HG02943 (cell line): ENCODE measurements at regions not wholly inside any gene's neighbourhood (a gene's known extent, or its start where the extent isn't known, plus 50 kb on each side); places are given as distances from the start of the nearest gene placed in this dataset.

Experiments used
- ATAC-seq: cut with Tn5 transposase; IDR thresholded peaks from one replicate; pipeline ENCODE4 v1.9.1; 2021; ENCODE audit warnings: mild to moderate bottlenecking, low read depth, moderate library complexity; ENCODE audit not compliant: unreplicated experiment

DNA sequence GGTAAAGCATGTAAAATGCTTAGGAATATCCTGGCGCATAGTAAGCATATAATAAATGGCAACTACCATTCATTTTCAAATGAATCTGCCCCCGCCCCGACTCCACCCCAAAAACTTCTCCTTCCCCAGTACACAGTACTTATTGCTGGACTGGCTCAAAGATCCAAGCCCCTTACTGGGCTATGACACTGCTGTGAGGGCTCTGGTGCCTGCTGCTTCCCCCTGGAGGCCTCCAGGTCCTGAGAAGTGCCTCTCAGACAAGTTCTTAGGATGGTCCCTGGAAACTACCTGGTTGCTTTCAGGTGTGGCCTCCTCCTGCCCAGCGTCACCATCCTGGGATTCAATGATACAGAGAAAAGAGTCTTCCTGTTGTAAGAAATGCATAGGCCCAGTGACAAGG is 190.6 kb upstream of the NTM start:
- no peak for ATAC-seq

- ATAC-seq, result no peak
These were observed 184.5 kb upstream of the NTM start for GRCh38 chr11:131185915-131186314.

GRCh38 chr11:131186629-131187101 is 183.8 kb upstream of the NTM start:
- peak; percentile 83 for ATAC-seq

DNA sequence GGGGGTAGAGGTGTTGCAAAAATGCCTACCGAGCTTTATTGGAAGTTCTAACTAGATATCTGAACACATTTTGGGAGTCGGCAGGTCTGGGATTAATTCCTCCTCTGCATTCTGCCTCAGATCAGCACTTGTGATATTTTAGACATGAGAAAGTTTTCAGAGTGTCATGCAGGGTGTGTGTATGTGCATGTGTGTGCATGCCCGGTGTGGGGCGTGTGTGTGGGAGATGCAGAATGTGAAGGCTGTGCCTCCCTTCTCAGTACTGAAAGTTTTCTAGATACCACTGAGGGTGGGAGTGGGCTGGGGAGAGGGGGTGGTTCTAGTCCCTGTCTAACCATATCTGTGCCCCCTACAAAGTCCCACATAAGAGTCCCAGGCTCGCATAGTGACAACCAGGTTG is 180.0 kb upstream of the NTM start:
- ATAC-seq, result no peak

DNA sequence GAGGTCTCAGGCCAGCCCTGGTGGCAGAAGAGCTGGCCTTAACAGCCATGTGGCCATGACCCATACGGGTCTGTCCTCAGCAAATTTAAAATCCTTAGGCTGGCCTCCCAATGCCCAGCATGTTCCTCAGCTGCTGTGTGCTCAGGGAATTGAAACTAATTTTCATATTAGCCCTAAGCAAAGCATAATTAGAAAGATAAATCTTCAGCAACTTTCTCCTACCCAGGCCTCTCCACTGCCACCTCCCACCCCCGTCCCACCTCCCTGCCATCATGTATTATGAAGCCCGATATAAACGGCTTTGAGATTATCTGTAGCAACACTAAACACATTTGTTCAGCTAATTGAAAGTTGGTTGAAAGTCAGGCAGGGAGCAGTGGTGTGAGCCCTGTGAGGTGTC is 178.8 kb upstream of the NTM start:
- ATAC-seq, result no peak

DNA sequence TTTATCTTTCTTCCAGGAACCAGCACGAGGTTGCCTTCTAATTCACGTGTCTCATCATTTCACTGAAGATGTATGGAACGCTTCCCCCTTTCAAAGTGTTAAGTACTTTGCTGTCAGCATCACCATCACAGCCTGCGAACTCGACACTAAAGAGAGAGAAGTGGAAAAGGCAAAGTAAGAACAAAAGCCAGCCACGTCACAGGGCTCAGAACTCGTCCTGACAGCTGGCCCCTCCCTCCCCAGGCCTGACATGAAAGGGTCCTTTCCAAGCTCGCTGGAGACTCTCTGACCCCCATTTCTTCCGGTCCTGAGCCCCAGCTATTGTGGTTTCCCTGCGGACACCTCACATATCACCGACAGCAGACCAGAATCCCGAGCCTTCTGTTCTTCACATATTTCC is 177.8 kb upstream of the NTM start:
- no peak for ATAC-seq

DNA sequence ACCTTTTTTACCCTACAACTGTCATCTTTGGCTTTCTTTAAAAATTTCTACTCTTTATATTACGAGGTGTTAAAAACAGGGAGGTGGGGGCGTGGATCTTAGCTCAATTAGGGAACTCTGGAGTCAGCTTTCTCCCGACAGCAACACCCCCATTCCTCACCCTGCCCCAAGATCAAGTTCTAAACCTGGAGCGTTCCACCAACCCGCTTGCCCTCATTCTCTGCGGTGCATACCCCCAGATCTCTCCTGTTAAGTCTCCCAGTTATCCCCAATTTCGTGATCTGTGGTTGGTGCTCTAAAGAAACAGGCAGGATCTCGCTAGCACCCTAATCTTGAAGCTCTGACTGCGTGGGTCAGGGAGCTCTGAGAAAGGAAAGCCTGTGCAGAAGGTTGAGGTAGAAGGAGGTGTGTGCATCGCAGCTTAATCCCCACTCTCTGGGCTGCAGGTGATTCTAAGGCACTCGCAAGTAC is 177.3 kb upstream of the NTM start:
- no peak for ATAC-seq

GRCh38 chr11:131194726-131195125 is 175.7 kb upstream of the NTM start:
- ATAC-seq, result no peak

DNA sequence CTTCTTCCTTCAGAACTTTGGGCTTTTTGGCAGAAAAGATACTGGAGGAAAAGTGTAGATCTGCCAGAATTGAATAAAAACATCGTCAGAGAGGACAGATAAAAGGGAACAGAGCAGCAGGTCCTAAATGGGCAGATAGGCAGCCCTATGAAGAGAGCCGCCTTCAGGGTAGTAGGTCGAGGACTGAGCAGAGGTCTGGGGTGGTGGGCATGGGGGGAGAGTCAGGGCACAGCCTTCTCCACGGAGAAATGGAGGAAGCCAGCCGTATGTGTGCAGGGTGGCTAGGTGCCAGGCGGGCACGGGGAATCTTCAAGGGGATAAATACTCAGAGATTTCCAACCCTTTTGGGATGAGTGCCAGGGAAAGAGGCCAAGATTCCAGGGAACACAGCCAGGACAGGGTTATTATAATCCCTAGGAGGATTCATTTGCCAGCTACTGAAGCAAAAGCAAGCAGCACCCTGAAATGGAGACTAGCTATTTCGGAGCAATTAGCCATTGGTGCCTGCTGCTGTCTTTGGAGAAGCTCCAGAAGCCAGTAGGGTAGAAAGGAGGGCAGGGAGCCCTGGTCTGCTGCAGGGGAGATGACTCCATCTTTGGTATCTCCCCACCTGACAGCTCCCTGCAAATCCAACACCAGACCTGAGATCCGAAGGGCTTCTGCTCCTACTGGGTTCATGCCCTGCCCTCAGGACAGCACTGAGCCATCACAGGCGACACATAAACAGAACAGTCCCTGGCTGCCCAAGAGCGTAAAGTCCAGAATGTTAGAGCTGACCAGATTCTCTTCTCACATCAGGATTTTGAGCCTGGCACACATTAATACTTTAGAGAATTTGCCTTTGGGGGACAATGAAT is 174.5 kb upstream of the NTM start:
- no peak for ATAC-seq

DNA sequence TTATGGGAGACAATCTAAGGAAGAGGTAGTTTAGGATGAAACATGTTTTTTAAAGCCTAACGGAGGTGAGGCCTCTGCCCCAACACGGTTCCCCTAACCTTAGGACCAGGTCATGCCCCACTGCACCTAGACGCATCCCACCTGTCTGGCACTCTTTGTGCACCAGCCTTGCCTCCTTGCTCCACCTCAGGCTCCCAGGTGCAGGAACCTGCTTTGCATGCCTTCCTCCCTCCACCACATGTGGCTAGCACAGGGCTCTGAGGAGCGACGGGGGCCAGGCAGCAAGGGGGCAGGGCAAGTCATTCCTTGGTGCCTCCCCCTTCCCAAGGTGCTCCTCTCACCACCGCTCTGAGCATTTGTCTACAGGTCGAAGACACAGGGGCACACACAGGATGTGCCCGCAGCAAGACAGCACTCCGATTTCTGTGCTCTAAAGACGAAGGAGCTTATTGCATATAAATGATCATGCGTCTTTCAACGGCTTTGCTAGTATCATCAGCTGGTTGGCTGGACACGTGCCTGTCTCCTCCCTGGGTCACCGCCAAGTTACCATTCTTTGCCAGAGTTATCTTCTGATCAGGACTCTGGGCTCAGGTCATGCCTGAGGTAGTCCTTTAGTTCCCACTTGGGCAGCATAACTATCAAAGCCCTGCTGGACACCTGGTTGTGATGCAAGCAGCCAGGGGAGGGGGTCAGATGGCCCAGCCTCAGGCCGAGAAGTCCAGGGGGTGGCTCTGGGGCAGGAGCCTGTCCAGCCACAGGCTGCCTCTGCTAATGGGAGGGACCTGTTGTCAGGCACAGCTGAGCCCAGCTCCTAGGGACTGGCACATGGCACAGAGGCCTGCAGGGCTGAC is 172.0 kb upstream of the NTM start:
- no peak for ATAC-seq

GRCh38 chr11:131199015-131199280 is 171.5 kb upstream of the NTM start:
- no peak for ATAC-seq

- ATAC-seq, result no peak
These were observed 168.7 kb upstream of the NTM start for GRCh38 chr11:131201674-131202073.

GRCh38 chr11:131203040-131203439 is 167.4 kb upstream of the NTM start:
- ATAC-seq, result no peak

DNA sequence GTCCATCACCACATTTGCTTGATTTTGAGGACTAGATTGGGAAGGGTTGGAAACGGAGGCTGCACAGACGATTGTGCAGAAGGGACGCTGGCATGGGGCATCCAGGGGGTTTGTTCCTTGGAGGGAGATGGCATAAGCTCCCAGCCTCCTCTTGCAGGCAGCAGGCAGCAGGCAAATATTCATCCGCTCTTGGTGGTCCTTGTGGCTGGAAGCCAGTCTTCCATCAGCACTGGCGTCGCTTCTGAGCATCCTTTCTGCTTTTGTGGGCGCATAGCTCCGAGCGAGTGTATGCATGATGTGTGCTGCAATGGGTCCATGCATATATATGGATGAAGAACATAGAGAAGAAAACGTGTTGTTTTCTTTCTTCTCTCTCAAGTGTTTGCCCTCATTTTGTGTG is 166.1 kb upstream of the NTM start:
- ATAC-seq, result no peak

GRCh38 chr11:131204765-131205380 is 165.5 kb upstream of the NTM start:
- no peak for ATAC-seq

DNA sequence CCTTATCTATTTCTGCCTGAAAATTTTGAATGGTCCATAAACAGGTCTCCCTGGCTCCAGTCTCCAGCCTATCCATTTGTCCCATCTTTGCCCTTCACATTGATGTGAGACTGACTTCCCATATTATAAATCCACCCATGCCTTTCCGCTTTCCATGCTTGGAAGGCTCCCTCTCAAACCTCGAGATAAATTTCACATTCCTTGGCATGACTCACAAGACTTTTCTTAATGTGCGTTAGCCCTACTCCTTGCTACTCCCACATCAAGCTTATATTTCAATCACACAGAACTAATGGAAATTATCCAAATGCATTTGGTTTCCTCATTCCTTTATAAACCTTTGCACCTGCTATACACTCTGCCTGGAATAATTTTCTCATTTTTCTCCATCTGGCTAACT is 163.7 kb upstream of the NTM start:
- ATAC-seq, result no peak

GRCh38 chr11:131207901-131208300 is 162.5 kb upstream of the NTM start:
- ATAC-seq, result no peak

- ATAC-seq, result no peak
These were observed 152.8 kb upstream of the NTM start for GRCh38 chr11:131217313-131218310.

DNA sequence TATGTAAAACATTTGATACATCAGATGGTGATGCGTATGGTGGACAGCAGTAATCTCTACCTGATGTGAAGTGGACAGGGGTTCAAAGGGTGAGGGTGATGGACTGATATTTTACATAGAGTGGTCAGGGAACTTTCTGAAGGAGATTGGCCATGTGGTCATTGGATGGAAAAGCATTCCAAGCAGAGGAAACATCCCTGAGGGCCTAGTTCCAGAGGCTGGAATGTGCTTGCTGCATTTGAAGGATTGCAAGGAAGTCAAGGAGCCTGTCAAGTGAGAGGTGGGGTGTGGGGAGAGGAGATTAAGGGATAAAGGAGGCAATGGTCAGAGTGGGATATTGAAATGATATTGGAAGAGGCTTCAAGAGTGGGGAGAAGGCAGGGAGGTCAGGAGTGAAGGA is 151.9 kb upstream of the NTM start:
- ATAC-seq, result no peak

GRCh38 chr11:131219646-131220045 is 150.8 kb upstream of the NTM start:
- ATAC-seq, result no peak
